OCI-LY3 (cell line): ENCODE measurements at regions not wholly inside any gene's neighbourhood (a gene's known extent, or its start where the extent isn't known, plus 50 kb on each side); places are given as distances from the start of the nearest gene placed in this dataset.

Experiments used
- H2AFZ ChIP-seq: fragments of 200-600, 300-600 bp; shearing (Covaris generic); 2 replicates; pipeline ENCODE4 v1.6.0; 2014; ENCODE audit warnings: antibody characterized with exemption, low read depth, low read length
- H3K27ac ChIP-seq: fragments of 200-600, 300-600 bp; sonication (generic); 2 replicates; pipeline ENCODE4 v1.5.1; 2014; ENCODE audit warnings: mild to moderate bottlenecking, low read length, moderate library complexity, mixed read lengths
- H3K27me3 ChIP-seq: fragments of 200-600, 300-600 bp; sonication (generic); 2 replicates; pipeline ENCODE4 v1.6.1; 2014; ENCODE audit warnings: low read depth, low read length, mixed read lengths
- H3K36me3 ChIP-seq: fragments of 200-600, 300-600 bp; sonication (generic); replicated peaks from 2 replicates; pipeline ENCODE3; 2014; ENCODE audit warnings: low read depth, low read length, mixed read lengths
- H3K4me1 ChIP-seq: fragments of 300-600, 200-600 bp; sonication (generic); 2 replicates; pipeline ENCODE4 v1.6.1; 2014; ENCODE audit warnings: low read length, mixed read lengths
- H3K4me2 ChIP-seq: fragments of 200-600, 300-600 bp; sonication (generic); 2 replicates; pipeline ENCODE4 v1.6.1; 2014; ENCODE audit warnings: low read length, mixed read lengths
- H3K4me3 ChIP-seq: fragments of 300-600, 200-600 bp; sonication (generic); 2 replicates; pipeline ENCODE4 v1.5.1; 2014; ENCODE audit warnings: antibody characterized with exemption, mild to moderate bottlenecking, low read length, moderate library complexity
- H3K79me2 ChIP-seq: fragments of 300-600, 200-600 bp; shearing (Covaris generic); 2 replicates; pipeline ENCODE4 v1.6.1; 2014; ENCODE audit warnings: mild to moderate bottlenecking, low read length, mixed read lengths
- H3K9ac ChIP-seq: fragments of 300-600, 200-600 bp; shearing (Covaris generic); 2 replicates; pipeline ENCODE4 v1.6.0; 2014; ENCODE audit warnings: mild to moderate bottlenecking, low read length, moderate library complexity
- H3K9me3 ChIP-seq: fragments of 200-600, 300-600 bp; shearing (Covaris generic); 2 replicates; pipeline ENCODE4 v1.6.1; 2014; ENCODE audit warnings: low read length, mixed read lengths; ENCODE audit not compliant: insufficient read depth
- H4K20me1 ChIP-seq: fragments of 200-600, 300-600 bp; sonication (generic); 2 replicates; pipeline ENCODE4 v1.6.1; 2016; ENCODE audit warnings: low read length, mixed read lengths; ENCODE audit not compliant: insufficient read depth
- CTCF ChIP-seq: fragments of 200-600, 300-600 bp; sonication (generic); IDR thresholded peaks from 2 replicates; pipeline ENCODE4 v1.5.1; 2014; ENCODE audit warnings: antibody characterized with exemption, low read length, low read depth
- EZH2phosphoT487 ChIP-seq: fragments of 200-600 bp; shearing (Covaris generic); IDR thresholded peaks from 2 replicates; pipeline ENCODE4 v1.6.1; 2018; ENCODE audit warnings: antibody characterized with exemption, mixed run types, low read depth

GRCh38 chr2:101559551-101559950 is 84.6 kb upstream of the RFX8 start:
- Histone ChIP-seq H4K20me1 (no peaks in the 10 kb centered on the region), H3K4me1 (no peaks in the 10 kb centered on the region), H3K4me2 (no peak overlapping the region), H3K27ac (no peak overlapping the region), H3K4me3 (no peak overlapping the region), H3K36me3 (no peaks in the 10 kb centered on the region), H2AFZ (no peak overlapping the region), H3K9ac (no peak overlapping the region), H3K9me3 (no peaks in the 10 kb centered on the region), H3K27me3 (peaks cover 3% of the 10 kb centered on the region), H3K79me2 (no peaks in the 10 kb centered on the region)
- TF ChIP-seq CTCF (no peak), EZH2phosphoT487 (no peak)

DNA sequence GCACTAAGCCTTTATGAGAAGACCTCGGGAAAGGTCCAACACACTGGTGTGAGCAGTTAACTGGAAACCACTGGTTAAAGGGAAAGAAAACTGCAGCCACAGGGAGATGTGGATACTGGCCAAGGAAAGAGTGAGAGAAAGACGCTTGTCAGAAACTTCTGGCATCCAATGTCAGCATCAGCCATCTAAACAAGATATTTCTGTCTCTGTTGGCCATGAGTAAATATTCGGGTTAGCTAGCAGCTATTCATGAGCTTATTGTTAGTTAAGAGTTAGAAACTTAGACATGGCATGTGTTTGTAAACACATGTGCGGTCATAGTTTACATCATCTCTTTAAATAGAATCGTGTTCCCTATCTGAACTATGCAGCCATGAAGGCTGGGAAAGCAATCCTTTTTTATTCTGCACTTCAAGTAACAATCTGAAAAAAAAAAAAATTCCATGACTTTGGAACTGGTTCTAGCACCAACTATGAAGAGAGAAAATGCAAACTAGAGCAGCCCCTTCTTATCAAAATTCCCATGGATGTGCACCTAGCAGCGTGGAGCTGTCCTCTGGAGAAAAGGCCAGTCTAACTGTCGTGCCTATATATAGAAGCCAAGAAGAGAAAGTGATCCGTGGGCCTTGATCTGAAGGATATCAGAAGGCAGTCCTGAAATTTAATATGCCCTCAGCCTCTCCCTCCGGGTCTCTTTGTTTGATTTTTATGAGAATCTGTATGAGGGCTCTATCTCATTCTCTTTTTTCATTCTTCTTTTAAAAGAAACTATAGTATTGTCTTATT is 84.0 kb upstream of the RFX8 start:
- Histone ChIP-seq H3K4me3 (no peak overlapping the region), H4K20me1 (no peaks in the 10 kb centered on the region), H2AFZ (no peak overlapping the region), H3K9ac (no peak overlapping the region), H3K9me3 (no peaks in the 10 kb centered on the region), H3K4me1 (no peaks in the 10 kb centered on the region), H3K36me3 (no peaks in the 10 kb centered on the region), H3K27me3 (no peaks in the 10 kb centered on the region), H3K27ac (no peak overlapping the region), H3K4me2 (no peak overlapping the region), H3K79me2 (no peaks in the 10 kb centered on the region)
- TF ChIP-seq CTCF (no peak), EZH2phosphoT487 (no peak)

- H2AFZ ChIP-seq: no peak overlapping the region
- H4K20me1 ChIP-seq: no peaks in the 10 kb centered on the region
- H3K9me3 ChIP-seq: no peaks in the 10 kb centered on the region
- H3K4me2 ChIP-seq: no peak overlapping the region
- TF ChIP-seq CTCF (no peak), EZH2phosphoT487 (no peak)
- no peaks in the 10 kb centered on the region for H3K36me3 ChIP-seq
- H3K27me3 ChIP-seq: no peaks in the 10 kb centered on the region
- no peak overlapping the region for H3K4me3 ChIP-seq
- H3K9ac ChIP-seq: no peak overlapping the region
- 0 out of 2 replicates have a peak, but pooled peaks cover 5% of the 10 kb centered on the region for H3K4me1 ChIP-seq
- H3K79me2 ChIP-seq: no peaks in the 10 kb centered on the region
- no peak overlapping the region for H3K27ac ChIP-seq
These were observed 81.1 kb upstream of the RFX8 start for GRCh38 chr2:101556033-101556459.

DNA sequence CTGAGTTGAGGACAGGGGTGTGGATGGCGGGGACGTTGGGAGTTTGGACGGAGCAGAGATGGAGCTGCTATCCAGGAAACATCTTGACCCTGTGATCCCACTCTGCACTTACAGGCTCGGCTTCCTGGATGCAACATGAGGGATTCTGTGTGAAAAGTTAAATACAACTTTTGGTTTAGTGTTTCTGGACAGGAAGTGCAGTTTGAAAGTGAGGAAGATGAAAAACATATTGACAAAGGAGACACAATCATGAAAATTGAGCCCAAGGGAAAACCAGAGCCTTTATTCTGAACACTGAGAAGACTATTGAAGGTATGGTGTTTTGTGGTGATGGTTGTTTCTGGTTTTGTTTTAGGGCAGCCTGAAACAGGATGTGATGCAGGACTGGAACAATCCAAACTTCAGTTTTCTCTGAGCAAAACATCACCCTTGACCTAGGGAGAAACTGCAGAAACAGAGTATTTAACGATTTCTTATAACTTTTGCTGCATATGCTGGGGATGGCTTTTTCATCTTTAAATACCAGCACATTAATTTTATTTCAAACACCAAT is 76.5 kb upstream of the RFX8 start:
- no peak for TF ChIP-seq EZH2phosphoT487
- H3K9me3 ChIP-seq: no peaks in the 10 kb centered on the region
- 0 out of 2 replicates have a peak, but pooled peaks cover 5% of the 10 kb centered on the region for H3K4me1 ChIP-seq
- peak overlapping the region; percentile 27; the same call in 1 of the 2 replicates for H2AFZ ChIP-seq
- no peaks in the 10 kb centered on the region for H4K20me1 ChIP-seq
- no peak overlapping the region for H3K27ac ChIP-seq
- H3K79me2 ChIP-seq: no peaks in the 10 kb centered on the region
- H3K27me3 ChIP-seq: no peaks in the 10 kb centered on the region
- H3K4me3 ChIP-seq: no peak overlapping the region
- H3K36me3 ChIP-seq: no peaks in the 10 kb centered on the region
- H3K9ac ChIP-seq: no peak overlapping the region
- H3K4me2 ChIP-seq: no peak overlapping the region
